WTC11 (cell line): ENCODE measurements at regions not wholly inside any gene's neighbourhood (a gene's known extent, or its start where the extent isn't known, plus 50 kb on each side); places are given as distances from the start of the nearest gene placed in this dataset.

Experiments
- ATF1 ChIP-seq: sonication (generic); formaldehyde crosslinking; IDR thresholded peaks from 2 replicates; pipeline ENCODE4 v1.8.1; 2023; ENCODE audit warnings: mild to moderate bottlenecking, moderate library complexity, missing genetic modification reagents
- CBFB ChIP-seq: sonication (generic); formaldehyde crosslinking; IDR thresholded peaks from 2 replicates; pipeline ENCODE4 v1.8.1; 2022; ENCODE audit warnings: mild to moderate bottlenecking, low read depth, missing genetic modification reagents
- IRF2 ChIP-seq: sonication (generic); formaldehyde crosslinking; IDR thresholded peaks from 2 replicates; pipeline ENCODE4 v1.8.0; 2022; ENCODE audit warnings: low read depth, missing genetic modification reagents, borderline replicate concordance
- JUN ChIP-seq: sonication (generic); formaldehyde crosslinking; IDR thresholded peaks from 2 replicates; pipeline ENCODE4 v1.8.0; 2023; ENCODE audit warnings: mild to moderate bottlenecking, missing genetic modification reagents
- KAT7 ChIP-seq: sonication (generic); formaldehyde crosslinking; IDR thresholded peaks from 2 replicates; pipeline ENCODE4 v1.8.1; 2023; ENCODE audit warnings: missing genetic modification reagents, mild to moderate bottlenecking, borderline replicate concordance
- NFATC4 ChIP-seq: fragments of 250-450 bp; sonication (Bioruptor Pico); IDR thresholded peaks from 2 replicates; pipeline ENCODE4 v1.9.0; 2021; ENCODE audit warnings: mild to moderate bottlenecking
- NFYB ChIP-seq: sonication (generic); formaldehyde crosslinking; conservative IDR thresholded peaks from 2 replicates; pipeline ENCODE4 v1.8.0; 2022; ENCODE audit warnings: low read depth, missing genetic modification reagents
- TF ChIP-seq, protein P1 (sequence below): fragments of 200-600 bp; IDR thresholded peaks from 2 replicates; pipeline ENCODE4 v1.8.0; 2022; ENCODE audit warnings: antibody characterized with exemption
- TF ChIP-seq, protein P2 (sequence below): sonication (generic); formaldehyde crosslinking; IDR thresholded peaks from 2 replicates; pipeline ENCODE4 v1.8.1; 2022; ENCODE audit warnings: low read depth, missing genetic modification reagents, borderline replicate concordance
- TF ChIP-seq, protein P3 (sequence below): sonication (generic); formaldehyde crosslinking; conservative IDR thresholded peaks from 2 replicates; pipeline ENCODE4 v1.8.1; 2022; ENCODE audit warnings: mild to moderate bottlenecking, missing genetic modification reagents
- TF ChIP-seq, protein P4 (sequence below): sonication (generic); formaldehyde crosslinking; IDR thresholded peaks from 2 replicates; pipeline ENCODE4 v1.8.1; 2023; ENCODE audit warnings: mild to moderate bottlenecking, missing genetic modification reagents
- TF ChIP-seq, protein P5 (sequence below): fragments of 250-450 bp; sonication (Bioruptor Pico); IDR thresholded peaks from 2 replicates; pipeline ENCODE4 v1.9.0; 2021; ENCODE audit warnings: mild to moderate bottlenecking
- TF ChIP-seq, protein P6 (sequence below): sonication (generic); formaldehyde crosslinking; IDR thresholded peaks from 2 replicates; pipeline ENCODE4 v1.8.1; 2023; ENCODE audit warnings: mild to moderate bottlenecking, missing genetic modification reagents, moderate library complexity
- TF ChIP-seq, protein P7 (sequence below): sonication (generic); formaldehyde crosslinking; IDR thresholded peaks from 2 replicates; pipeline ENCODE4 v1.8.1; 2023; ENCODE audit warnings: mild to moderate bottlenecking, missing genetic modification reagents, moderate library complexity

DNA sequence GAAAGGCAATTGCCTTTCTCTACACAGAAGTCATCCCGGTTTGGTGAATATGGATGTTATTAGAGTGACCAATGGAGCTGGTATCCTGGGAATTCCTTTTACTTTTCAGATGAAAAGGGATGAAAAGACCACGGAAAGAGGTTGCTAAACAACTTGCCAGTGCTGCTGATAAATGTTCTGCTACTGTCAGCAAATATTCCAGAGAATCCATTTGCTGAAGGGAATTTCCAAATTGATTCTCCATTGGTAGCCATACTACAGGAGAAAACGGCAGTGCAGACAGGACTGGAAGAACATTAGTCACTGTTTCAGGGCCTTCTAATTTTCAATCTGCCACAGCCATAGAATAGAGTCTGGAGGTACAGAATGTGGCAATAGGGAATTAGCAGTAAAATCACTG is 451.5 kb downstream of the PCDH11X start:
- no peak for TF ChIP-seq NFYB (CRISPR knock-in tag)
- TF ChIP-seq, protein P1, sequence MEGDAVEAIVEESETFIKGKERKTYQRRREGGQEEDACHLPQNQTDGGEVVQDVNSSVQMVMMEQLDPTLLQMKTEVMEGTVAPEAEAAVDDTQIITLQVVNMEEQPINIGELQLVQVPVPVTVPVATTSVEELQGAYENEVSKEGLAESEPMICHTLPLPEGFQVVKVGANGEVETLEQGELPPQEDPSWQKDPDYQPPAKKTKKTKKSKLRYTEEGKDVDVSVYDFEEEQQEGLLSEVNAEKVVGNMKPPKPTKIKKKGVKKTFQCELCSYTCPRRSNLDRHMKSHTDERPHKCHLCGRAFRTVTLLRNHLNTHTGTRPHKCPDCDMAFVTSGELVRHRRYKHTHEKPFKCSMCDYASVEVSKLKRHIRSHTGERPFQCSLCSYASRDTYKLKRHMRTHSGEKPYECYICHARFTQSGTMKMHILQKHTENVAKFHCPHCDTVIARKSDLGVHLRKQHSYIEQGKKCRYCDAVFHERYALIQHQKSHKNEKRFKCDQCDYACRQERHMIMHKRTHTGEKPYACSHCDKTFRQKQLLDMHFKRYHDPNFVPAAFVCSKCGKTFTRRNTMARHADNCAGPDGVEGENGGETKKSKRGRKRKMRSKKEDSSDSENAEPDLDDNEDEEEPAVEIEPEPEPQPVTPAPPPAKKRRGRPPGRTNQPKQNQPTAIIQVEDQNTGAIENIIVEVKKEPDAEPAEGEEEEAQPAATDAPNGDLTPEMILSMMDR, result no peak
- TF ChIP-seq, protein P2, sequence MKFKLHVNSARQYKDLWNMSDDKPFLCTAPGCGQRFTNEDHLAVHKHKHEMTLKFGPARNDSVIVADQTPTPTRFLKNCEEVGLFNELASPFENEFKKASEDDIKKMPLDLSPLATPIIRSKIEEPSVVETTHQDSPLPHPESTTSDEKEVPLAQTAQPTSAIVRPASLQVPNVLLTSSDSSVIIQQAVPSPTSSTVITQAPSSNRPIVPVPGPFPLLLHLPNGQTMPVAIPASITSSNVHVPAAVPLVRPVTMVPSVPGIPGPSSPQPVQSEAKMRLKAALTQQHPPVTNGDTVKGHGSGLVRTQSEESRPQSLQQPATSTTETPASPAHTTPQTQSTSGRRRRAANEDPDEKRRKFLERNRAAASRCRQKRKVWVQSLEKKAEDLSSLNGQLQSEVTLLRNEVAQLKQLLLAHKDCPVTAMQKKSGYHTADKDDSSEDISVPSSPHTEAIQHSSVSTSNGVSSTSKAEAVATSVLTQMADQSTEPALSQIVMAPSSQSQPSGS (CRISPR knock-in tag), result no peak
- TF ChIP-seq CBFB (CRISPR knock-in tag), result no peak
- TF ChIP-seq, protein P3, sequence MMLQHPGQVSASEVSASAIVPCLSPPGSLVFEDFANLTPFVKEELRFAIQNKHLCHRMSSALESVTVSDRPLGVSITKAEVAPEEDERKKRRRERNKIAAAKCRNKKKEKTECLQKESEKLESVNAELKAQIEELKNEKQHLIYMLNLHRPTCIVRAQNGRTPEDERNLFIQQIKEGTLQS, result no peak
- TF ChIP-seq, protein P4, sequence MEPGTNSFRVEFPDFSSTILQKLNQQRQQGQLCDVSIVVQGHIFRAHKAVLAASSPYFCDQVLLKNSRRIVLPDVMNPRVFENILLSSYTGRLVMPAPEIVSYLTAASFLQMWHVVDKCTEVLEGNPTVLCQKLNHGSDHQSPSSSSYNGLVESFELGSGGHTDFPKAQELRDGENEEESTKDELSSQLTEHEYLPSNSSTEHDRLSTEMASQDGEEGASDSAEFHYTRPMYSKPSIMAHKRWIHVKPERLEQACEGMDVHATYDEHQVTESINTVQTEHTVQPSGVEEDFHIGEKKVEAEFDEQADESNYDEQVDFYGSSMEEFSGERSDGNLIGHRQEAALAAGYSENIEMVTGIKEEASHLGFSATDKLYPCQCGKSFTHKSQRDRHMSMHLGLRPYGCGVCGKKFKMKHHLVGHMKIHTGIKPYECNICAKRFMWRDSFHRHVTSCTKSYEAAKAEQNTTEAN (CRISPR knock-in tag), result no peak
- TF ChIP-seq, protein P5, sequence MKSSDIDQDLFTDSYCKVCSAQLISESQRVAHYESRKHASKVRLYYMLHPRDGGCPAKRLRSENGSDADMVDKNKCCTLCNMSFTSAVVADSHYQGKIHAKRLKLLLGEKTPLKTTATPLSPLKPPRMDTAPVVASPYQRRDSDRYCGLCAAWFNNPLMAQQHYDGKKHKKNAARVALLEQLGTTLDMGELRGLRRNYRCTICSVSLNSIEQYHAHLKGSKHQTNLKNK, result no peak
- TF ChIP-seq ATF1 (CRISPR knock-in tag), result no peak
- TF ChIP-seq NFATC4 (CRISPR knock-in tag), result no peak
- no peak for TF ChIP-seq JUN (CRISPR knock-in tag)
- TF ChIP-seq, protein P6, sequence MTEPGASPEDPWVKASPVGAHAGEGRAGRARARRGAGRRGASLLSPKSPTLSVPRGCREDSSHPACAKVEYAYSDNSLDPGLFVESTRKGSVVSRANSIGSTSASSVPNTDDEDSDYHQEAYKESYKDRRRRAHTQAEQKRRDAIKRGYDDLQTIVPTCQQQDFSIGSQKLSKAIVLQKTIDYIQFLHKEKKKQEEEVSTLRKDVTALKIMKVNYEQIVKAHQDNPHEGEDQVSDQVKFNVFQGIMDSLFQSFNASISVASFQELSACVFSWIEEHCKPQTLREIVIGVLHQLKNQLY (CRISPR knock-in tag), result no peak
- TF ChIP-seq KAT7 (CRISPR knock-in tag), result no peak
- TF ChIP-seq, protein P7, sequence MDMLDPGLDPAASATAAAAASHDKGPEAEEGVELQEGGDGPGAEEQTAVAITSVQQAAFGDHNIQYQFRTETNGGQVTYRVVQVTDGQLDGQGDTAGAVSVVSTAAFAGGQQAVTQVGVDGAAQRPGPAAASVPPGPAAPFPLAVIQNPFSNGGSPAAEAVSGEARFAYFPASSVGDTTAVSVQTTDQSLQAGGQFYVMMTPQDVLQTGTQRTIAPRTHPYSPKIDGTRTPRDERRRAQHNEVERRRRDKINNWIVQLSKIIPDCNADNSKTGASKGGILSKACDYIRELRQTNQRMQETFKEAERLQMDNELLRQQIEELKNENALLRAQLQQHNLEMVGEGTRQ (CRISPR knock-in tag), result no peak
- no peak for TF ChIP-seq IRF2
